ENCODE measurements at regions not wholly inside any gene's neighbourhood (a gene's known extent, or its start where the extent isn't known, plus 50 kb on each side); places are given as distances from the start of the nearest gene placed in this dataset.

GRCh38 chr5:18091142-18091541 is 456.9 kb downstream of the TAF11L14 start:
- Histone ChIP-seq H4K5ac (ENCODE audit: insufficient read length, low read depth, low read length) (no peak overlapping the region), H3K27me3 (ENCODE audit: insufficient read depth, low read length) (no peaks in the 10 kb centered on the region), H3K9me3 (ENCODE audit: control insufficient read depth, low read depth, low read length) (no peaks in the 10 kb centered on the region), H3K56ac (ENCODE audit: insufficient read length, low read depth, low read length) (no peak overlapping the region), H2AK5ac (ENCODE audit: insufficient read length, low read length) (no peak overlapping the region), H3K18ac (ENCODE audit: insufficient read length, low read depth, low read length) (no peak overlapping the region), H3K9ac (ENCODE audit: extremely low read depth, insufficient read length, low read length) (no peak overlapping the region), H2AFZ (ENCODE audit: low read length) (no peak overlapping the region), H3K4me1 (ENCODE audit: insufficient read depth, low read length) (no peaks in the 10 kb centered on the region), H2BK120ac (ENCODE audit: low read depth, low read length, poor library complexity, severe bottlenecking) (no peak overlapping the region), H3K23ac (ENCODE audit: insufficient read length, low read depth, low read length) (no peak overlapping the region), H3K79me2 (ENCODE audit: insufficient read depth, low read length) (no peaks in the 10 kb centered on the region), H2BK15ac (ENCODE audit: low read depth, low read length) (no peak overlapping the region), H3K14ac (ENCODE audit: insufficient read depth, low read length) (no peak overlapping the region), H2BK5ac (ENCODE audit: insufficient read length, low read length) (no peak overlapping the region), H2BK20ac (ENCODE audit: low read depth, low read length, poor library complexity, severe bottlenecking) (no peak overlapping the region), H3K23me2 (ENCODE audit: insufficient read length, low read depth, low read length, poor library complexity, severe bottlenecking) (no peaks in the 10 kb centered on the region), H3T11ph (ENCODE audit: low read length) (no peak overlapping the region), H3K79me1 (ENCODE audit: insufficient read depth, low read depth, low read length, poor library complexity, severe bottlenecking) (no peaks in the 10 kb centered on the region), H3K4ac (ENCODE audit: low read depth, low read length) (no peak overlapping the region), H2BK12ac (ENCODE audit: insufficient read length, low read depth, low read length) (no peak overlapping the region), H4K8ac (replicated peaks; ENCODE audit: insufficient read length, low read depth, low read length) (no peak overlapping the region), H3K4me2 (ENCODE audit: insufficient read depth, insufficient read length, low read length) (no peak overlapping the region), H3K27ac (ENCODE audit: insufficient read length, low read depth, low read length) (no peak overlapping the region), H4K91ac (ENCODE audit: insufficient read length, low read depth, low read length) (no peak overlapping the region), H4K20me1 (ENCODE audit: control insufficient read depth, insufficient read depth, insufficient read length) (no peaks in the 10 kb centered on the region)
- Mint-ChIP-seq H3K4me1 (peaks cover 0 to 6% of the 10 kb centered on the region in 2 experiments; a peak in 1 of 4 replicates), H3K36me3 (ENCODE audit: insufficient read depth in 1 of 3, low read depth in 3 of 3) (no peaks in the 10 kb centered on the region), H3K4me3 (no peak overlapping the region), H3K9me3 (no peaks in the 10 kb centered on the region), H3K27me3 (ENCODE audit: low read depth) (no peaks in the 10 kb centered on the region), H3K27ac (no peak overlapping the region)
- no peak for TF ChIP-seq CTCF (conservative IDR thresholded peaks at IDR 0.05)
- WGBS (ENCODE audit: extremely low coverage, insufficient read length, low lambda C conversion rate): no CpG with 5 or more reads among the region's 2 CpGs
- no peak for DNase-seq

All from H9 (cell line).